GM21526 (cell line): ENCODE measurements at regions not wholly inside any gene's neighbourhood (a gene's known extent, or its start where the extent isn't known, plus 50 kb on each side); places are given as distances from the start of the nearest gene placed in this dataset.

Source experiments
- ATAC-seq: cut with Tn5 transposase; IDR thresholded peaks from one replicate; pipeline ENCODE4 v1.9.1; 2021; ENCODE audit warnings: moderate library complexity; ENCODE audit not compliant: unreplicated experiment, low FRiP score

- no peak for ATAC-seq
These were observed 85.5 kb upstream of the RSPO3 start for GRCh38 chr6:127032971-127033370.

- no peak for ATAC-seq
These were observed 66.8 kb upstream of the RSPO3 start for GRCh38 chr6:127051571-127052260.

GRCh38 chr6:127053032-127053874, 65.2 kb upstream of the RSPO3 start:
- no peak for ATAC-seq

- no peak for ATAC-seq
These were observed 64.6 kb upstream of the RSPO3 start for GRCh38 chr6:127053875-127054235.

- ATAC-seq = no peak
These were observed 60.4 kb upstream of the RSPO3 start for GRCh38 chr6:127058027-127058426.

GRCh38 chr6:127058936-127059335, 59.5 kb upstream of the RSPO3 start:
- no peak for ATAC-seq
